HAP-1 (cell line): ENCODE measurements at regions not wholly inside any gene's neighbourhood (a gene's known extent, or its start where the extent isn't known, plus 50 kb on each side); places are given as distances from the start of the nearest gene placed in this dataset.

Experiments
- DNase-seq, 2 experiments: peaks; one replicate each; pipeline ENCODE4 v3.0.0-alpha.2; 2016 to 2020; ENCODE audit warnings: low spot score in 2 of 2
- H3K27me3 ChIP-seq: fragments of 250-450 bp; sonication (Bioruptor Pico); 2 replicates; pipeline ENCODE4 v1.5.1; 2020; ENCODE audit warnings: low read depth, mild to moderate bottlenecking, moderate library complexity
- H3K36me3 ChIP-seq: fragments of 250-450 bp; sonication (Bioruptor Pico); replicated peaks from 2 replicates; pipeline ENCODE4 v1.5.1; 2020; ENCODE audit warnings: mild to moderate bottlenecking
- H3K4me1 ChIP-seq: fragments of 250-450 bp; sonication (Bioruptor Pico); 2 replicates; pipeline ENCODE4 v1.5.1; 2020; ENCODE audit warnings: mild to moderate bottlenecking
- H3K4me3 ChIP-seq: fragments of 250-450 bp; sonication (Bioruptor Pico); 2 replicates; pipeline ENCODE4 v1.5.1; 2020; ENCODE audit warnings: mild to moderate bottlenecking, moderate library complexity
- H3K9me3 ChIP-seq: fragments of 250-450 bp; sonication (Bioruptor Pico); 2 replicates; pipeline ENCODE4 v1.5.1; 2020; ENCODE audit warnings: mild to moderate bottlenecking, moderate library complexity
- in situ Hi-C: fragments of 300-500 bp; cut with MboI; formaldehyde crosslinking; loops from 3 replicates; pipeline ENCODE4 v1.14.3; 2020; ENCODE audit warnings: low sequenced_read_pairs, inconsistent platforms, mixed read lengths

GRCh38 chr12:24125280-24125679 lies 175.8 kb upstream of the SOX5 start:
- DNase-seq, result no peak
- Histone ChIP-seq H3K4me3 (no peak overlapping the region), H3K27me3 (no peaks in the 10 kb centered on the region), H3K36me3 (no peaks in the 10 kb centered on the region), H3K4me1 (peaks cover 3% of the 10 kb centered on the region; the same call in 1 of the 2 replicates), H3K9me3 (no peaks in the 10 kb centered on the region)
- in situ Hi-C loops, result no loop called here

GRCh38 chr12:24121911-24122310 lies 172.4 kb upstream of the SOX5 start:
- in situ Hi-C loops, result no loop called here
- no peak for DNase-seq
- no peaks in the 10 kb centered on the region for H3K27me3 ChIP-seq

GRCh38 chr12:24118668-24119067 lies 169.2 kb upstream of the SOX5 start:
- H3K9me3 ChIP-seq, result no peaks in the 10 kb centered on the region
- H3K4me1 ChIP-seq, result peaks cover 7% of the 10 kb centered on the region
- no peaks in the 10 kb centered on the region for H3K27me3 ChIP-seq
- in situ Hi-C loops, result no loop called here
- no peaks in the 10 kb centered on the region for H3K36me3 ChIP-seq
- no peak for DNase-seq
- H3K4me3 ChIP-seq, result no peak overlapping the region

More at GRCh38 chr12:24121911-24122310, 172.4 kb upstream of the SOX5 start:
- H3K36me3 ChIP-seq, result no peaks in the 10 kb centered on the region
- H3K4me3 ChIP-seq, result no peak overlapping the region
- H3K9me3 ChIP-seq, result no peaks in the 10 kb centered on the region
- peaks cover 7% of the 10 kb centered on the region for H3K4me1 ChIP-seq

- DNase-seq, result no peak
- no peaks in the 10 kb centered on the region for H3K27me3 ChIP-seq
- H3K4me3 ChIP-seq, result no peak overlapping the region
- H3K4me1 ChIP-seq, result peaks cover 7% of the 10 kb centered on the region
- no peaks in the 10 kb centered on the region for H3K9me3 ChIP-seq
- in situ Hi-C loops, result no loop called here
- H3K36me3 ChIP-seq, result no peaks in the 10 kb centered on the region
These were observed 167.1 kb upstream of the SOX5 start for GRCh38 chr12:24116548-24116947.

GRCh38 chr12:24113701-24114100 lies 164.2 kb upstream of the SOX5 start:
- Histone ChIP-seq H3K9me3 (no peaks in the 10 kb centered on the region), H3K36me3 (no peaks in the 10 kb centered on the region), H3K27me3 (0 out of 2 replicates have a peak, but pooled peaks cover 2% of the 10 kb centered on the region), H3K4me1 (peaks cover 7% of the 10 kb centered on the region), H3K4me3 (no peak overlapping the region)
- in situ Hi-C loops, result no loop called here
- peak in 1 of 2 experiments; percentile 20 for DNase-seq

- Histone ChIP-seq H3K27me3 (0 out of 2 replicates have a peak, but pooled peaks cover 2% of the 10 kb centered on the region), H3K4me1 (no peaks in the 10 kb centered on the region; the same call in 1 of the 2 replicates), H3K9me3 (no peaks in the 10 kb centered on the region), H3K4me3 (no peak overlapping the region), H3K36me3 (no peaks in the 10 kb centered on the region)
- no peak for DNase-seq
- in situ Hi-C loops, result no loop called here
These were observed 162.1 kb upstream of the SOX5 start for GRCh38 chr12:24111616-24112015.

- in situ Hi-C loops, result no loop called here
- DNase-seq, result no peak
- H3K27me3 ChIP-seq, result 0 out of 2 replicates have a peak, but pooled peaks cover 2% of the 10 kb centered on the region
- H3K36me3 ChIP-seq, result no peaks in the 10 kb centered on the region
- H3K4me1 ChIP-seq, result no peaks in the 10 kb centered on the region; the same call in 1 of the 2 replicates
- H3K9me3 ChIP-seq, result no peaks in the 10 kb centered on the region
- H3K4me3 ChIP-seq, result no peak overlapping the region
These were observed 161.6 kb upstream of the SOX5 start for GRCh38 chr12:24111086-24111485.

GRCh38 chr12:24109381-24110039 lies 160.0 kb upstream of the SOX5 start:
- Histone ChIP-seq H3K9me3 (no peaks in the 10 kb centered on the region), H3K27me3 (0 out of 2 replicates have a peak, but pooled peaks cover 2% of the 10 kb centered on the region), H3K4me3 (no peak overlapping the region), H3K4me1 (no peaks in the 10 kb centered on the region), H3K36me3 (no peaks in the 10 kb centered on the region)
- in situ Hi-C loops, result no loop called here
- peak in 1 of 2 experiments; percentile 43 for DNase-seq

- no peak overlapping the region for H3K4me3 ChIP-seq
- H3K27me3 ChIP-seq, result no peaks in the 10 kb centered on the region
- no peaks in the 10 kb centered on the region for H3K36me3 ChIP-seq
- no peaks in the 10 kb centered on the region for H3K9me3 ChIP-seq
- H3K4me1 ChIP-seq, result no peaks in the 10 kb centered on the region
- no peak for DNase-seq
- in situ Hi-C loops, result no loop called here
These were observed 153.2 kb upstream of the SOX5 start for GRCh38 chr12:24102676-24103075.

GRCh38 chr12:24099576-24099975 lies 150.1 kb upstream of the SOX5 start:
- no peak overlapping the region for H3K4me3 ChIP-seq
- in situ Hi-C loops, result no loop called here
- no peaks in the 10 kb centered on the region for H3K27me3 ChIP-seq
- H3K36me3 ChIP-seq, result no peaks in the 10 kb centered on the region
- H3K9me3 ChIP-seq, result no peaks in the 10 kb centered on the region
- H3K4me1 ChIP-seq, result no peaks in the 10 kb centered on the region
- no peak for DNase-seq

GRCh38 chr12:24095245-24095644 lies 145.8 kb upstream of the SOX5 start:
- Histone ChIP-seq H3K4me3 (no peak overlapping the region), H3K27me3 (no peaks in the 10 kb centered on the region), H3K9me3 (no peaks in the 10 kb centered on the region), H3K36me3 (no peaks in the 10 kb centered on the region), H3K4me1 (no peaks in the 10 kb centered on the region)
- no peak for DNase-seq
- in situ Hi-C loops, result no loop called here

- H3K4me3 ChIP-seq, result no peak overlapping the region
- no peaks in the 10 kb centered on the region for H3K9me3 ChIP-seq
- no peaks in the 10 kb centered on the region for H3K4me1 ChIP-seq
- no peaks in the 10 kb centered on the region for H3K36me3 ChIP-seq
- H3K27me3 ChIP-seq, result no peaks in the 10 kb centered on the region
- in situ Hi-C loops, result no loop called here
- no peak for DNase-seq
These were observed 140.0 kb upstream of the SOX5 start for GRCh38 chr12:24089510-24089890.

- in situ Hi-C loops, result no loop called here
- Histone ChIP-seq H3K9me3 (no peaks in the 10 kb centered on the region), H3K4me1 (no peaks in the 10 kb centered on the region), H3K27me3 (no peaks in the 10 kb centered on the region), H3K4me3 (no peak overlapping the region), H3K36me3 (no peaks in the 10 kb centered on the region)
- DNase-seq, result no peak
These were observed 139.5 kb upstream of the SOX5 start for GRCh38 chr12:24088751-24089509.

- Histone ChIP-seq H3K4me3 (no peak overlapping the region), H3K4me1 (no peaks in the 10 kb centered on the region), H3K9me3 (no peaks in the 10 kb centered on the region), H3K27me3 (no peaks in the 10 kb centered on the region), H3K36me3 (no peaks in the 10 kb centered on the region)
- DNase-seq, result no peak
- in situ Hi-C loops, result no loop called here
These were observed 137.8 kb upstream of the SOX5 start for GRCh38 chr12:24087294-24087693.
